ENCODE measurements at regions not wholly inside any gene's neighbourhood (a gene's known extent, or its start where the extent isn't known, plus 50 kb on each side); places are given as distances from the start of the nearest gene placed in this dataset.

DNA sequence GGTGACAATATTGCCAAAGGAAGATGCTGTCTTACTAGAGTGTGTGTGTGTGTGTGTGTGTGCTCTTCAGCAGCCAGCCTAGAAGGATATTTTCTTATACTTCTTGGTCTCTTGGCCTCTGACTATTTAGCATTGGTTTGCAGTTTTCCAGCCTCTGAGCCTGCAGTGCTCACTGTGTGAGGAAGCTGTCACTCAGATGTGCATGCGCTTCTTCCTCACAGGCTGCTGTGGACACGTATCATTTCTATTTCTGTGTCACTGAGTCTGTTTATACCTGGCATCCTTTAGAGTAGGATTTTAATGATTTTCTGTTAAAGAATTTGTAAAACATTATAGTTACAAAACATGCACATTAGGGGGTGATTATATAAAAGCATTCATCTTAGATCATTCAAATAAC, 83.3 kb downstream of the ALDH8A1 start:
- in situ Hi-C loops (cut with MboI; ENCODE audit: low sequenced_read_pairs), result no loop called here

DNA sequence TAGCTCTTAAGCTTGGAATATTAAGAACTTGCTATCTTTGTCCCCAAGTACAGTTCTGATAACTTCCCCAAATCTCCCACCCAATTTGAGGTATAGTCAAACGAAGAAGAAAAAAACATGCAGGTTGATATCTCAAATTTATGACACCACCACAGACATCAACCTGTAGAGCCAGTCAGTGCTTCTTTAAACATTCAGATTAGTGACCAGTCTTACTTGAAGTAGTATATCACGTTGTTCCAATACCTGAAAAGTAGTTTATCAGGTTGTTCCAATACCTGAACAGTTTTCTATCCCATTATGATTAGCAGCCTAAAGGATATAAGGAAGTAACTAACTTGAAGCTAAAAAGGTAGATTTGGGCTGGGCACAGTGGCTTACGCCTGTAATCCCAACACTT, 85.3 kb downstream of the ALDH8A1 start:
- in situ Hi-C loops (cut with MboI; ENCODE audit: low sequenced_read_pairs), result no loop called here

- in situ Hi-C loops (cut with MboI; ENCODE audit: low sequenced_read_pairs), result no loop called here
Observed at GRCh38 chr6:134863763-134864510, 86.0 kb downstream of the ALDH8A1 start.

- in situ Hi-C loops (cut with MboI; ENCODE audit: low sequenced_read_pairs), result no loop called here
Observed at GRCh38 chr6:134854366-134854765, 95.5 kb downstream of the ALDH8A1 start.

- in situ Hi-C loops (cut with MboI; ENCODE audit: low sequenced_read_pairs), result no loop called here
Observed at GRCh38 chr6:134853111-134854055, 96.5 kb downstream of the ALDH8A1 start.

- in situ Hi-C loops (cut with MboI; ENCODE audit: low sequenced_read_pairs), result no loop called here
Observed at GRCh38 chr6:134851548-134851947, 98.4 kb downstream of the ALDH8A1 start.

GRCh38 chr6:134850721-134851305, 99.1 kb downstream of the ALDH8A1 start:
- in situ Hi-C loops (cut with MboI; ENCODE audit: low sequenced_read_pairs), result no loop called here

DNA sequence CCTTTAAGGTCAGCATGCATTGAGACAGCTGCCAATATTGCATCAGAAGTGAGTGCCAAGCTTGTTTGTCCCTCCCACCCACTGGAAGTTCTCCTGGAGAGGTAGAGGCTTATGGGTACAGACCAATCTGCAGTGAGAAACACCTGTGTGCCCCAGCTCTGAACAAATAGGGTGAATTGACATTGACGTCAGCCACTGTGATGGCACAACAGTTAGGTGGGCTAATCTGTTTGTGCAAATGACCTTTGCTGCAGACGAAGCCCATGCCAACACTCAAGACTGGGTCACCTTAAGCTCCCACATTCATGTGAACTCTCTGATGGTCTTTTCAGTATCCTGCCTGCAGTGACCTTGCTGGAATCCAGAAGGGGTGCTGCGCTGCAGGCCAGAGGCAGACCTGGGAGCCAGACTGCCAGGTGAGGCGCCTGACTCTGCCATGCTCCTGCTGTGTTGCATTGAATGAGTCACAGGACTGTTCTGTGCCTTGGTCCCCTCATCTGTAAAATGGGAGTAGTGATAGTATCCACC, 99.9 kb downstream of the ALDH8A1 start:
- in situ Hi-C loops (cut with MboI; ENCODE audit: low sequenced_read_pairs), result no loop called here

DNA sequence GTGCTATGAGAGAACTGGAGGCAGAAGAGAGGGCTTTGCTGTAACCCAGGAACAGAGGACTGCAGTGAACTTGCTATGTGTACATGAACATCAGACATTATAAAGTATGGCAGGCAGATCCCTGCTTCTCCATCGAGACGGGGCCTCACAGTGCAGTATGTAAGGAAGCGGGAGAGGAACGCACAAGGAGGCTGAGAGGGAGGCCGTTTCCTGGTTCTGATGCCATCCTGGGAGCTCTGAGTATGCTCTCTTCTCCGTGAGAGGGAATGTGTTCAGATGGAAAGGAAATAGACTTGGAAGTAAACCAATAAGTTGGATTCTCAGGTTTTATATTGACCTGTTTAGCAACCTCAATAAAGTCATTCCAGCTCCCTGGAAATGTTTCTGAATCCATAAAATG, 101.8 kb downstream of the ALDH8A1 start:
- in situ Hi-C loops (cut with MboI; ENCODE audit: low sequenced_read_pairs), result no loop called here

DNA sequence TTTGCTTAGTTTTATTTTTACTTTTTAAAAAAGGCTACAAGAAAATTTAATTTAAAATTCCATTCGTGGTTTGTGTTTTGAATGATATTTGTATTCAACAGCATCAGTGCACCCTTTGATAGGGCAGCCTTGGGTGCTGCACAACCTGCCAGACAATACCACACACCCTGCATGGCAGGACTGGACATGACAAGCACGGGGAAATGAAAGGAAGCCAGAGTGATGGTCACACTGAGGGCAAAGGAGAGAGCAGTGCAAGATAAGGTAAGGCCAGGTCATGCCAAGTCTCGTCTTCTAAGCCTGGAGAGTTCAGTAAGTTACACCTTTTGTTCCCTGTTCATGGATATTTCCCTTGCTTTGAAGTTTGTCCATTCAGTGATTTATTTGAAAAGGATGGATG, 103.0 kb downstream of the ALDH8A1 start:
- in situ Hi-C loops (cut with MboI; ENCODE audit: low sequenced_read_pairs), result no loop called here

- in situ Hi-C loops (cut with MboI; ENCODE audit: low sequenced_read_pairs), result no loop called here
Observed at GRCh38 chr6:134846031-134846430, 103.9 kb downstream of the ALDH8A1 start.

DNA sequence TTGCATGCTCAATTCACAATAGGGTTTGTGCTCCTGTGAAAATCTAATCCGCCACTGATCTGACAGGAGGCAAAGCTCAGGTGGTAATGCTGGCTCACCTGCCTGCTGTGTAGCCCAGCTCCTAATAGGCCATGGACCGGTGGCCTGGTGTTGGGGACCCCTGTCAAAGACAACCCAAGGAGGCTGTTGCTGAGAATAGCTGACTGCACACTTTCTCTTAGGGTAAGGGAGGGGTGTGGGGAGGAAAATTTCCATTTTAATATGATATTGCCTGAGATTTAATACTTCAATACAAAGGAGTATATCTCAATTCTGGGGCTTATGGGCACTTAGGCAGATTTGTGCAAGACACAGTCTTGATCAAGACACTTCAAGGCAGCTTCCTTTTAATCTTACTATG, 105.8 kb downstream of the ALDH8A1 start:
- in situ Hi-C loops (cut with MboI; ENCODE audit: low sequenced_read_pairs), result no loop called here

DNA sequence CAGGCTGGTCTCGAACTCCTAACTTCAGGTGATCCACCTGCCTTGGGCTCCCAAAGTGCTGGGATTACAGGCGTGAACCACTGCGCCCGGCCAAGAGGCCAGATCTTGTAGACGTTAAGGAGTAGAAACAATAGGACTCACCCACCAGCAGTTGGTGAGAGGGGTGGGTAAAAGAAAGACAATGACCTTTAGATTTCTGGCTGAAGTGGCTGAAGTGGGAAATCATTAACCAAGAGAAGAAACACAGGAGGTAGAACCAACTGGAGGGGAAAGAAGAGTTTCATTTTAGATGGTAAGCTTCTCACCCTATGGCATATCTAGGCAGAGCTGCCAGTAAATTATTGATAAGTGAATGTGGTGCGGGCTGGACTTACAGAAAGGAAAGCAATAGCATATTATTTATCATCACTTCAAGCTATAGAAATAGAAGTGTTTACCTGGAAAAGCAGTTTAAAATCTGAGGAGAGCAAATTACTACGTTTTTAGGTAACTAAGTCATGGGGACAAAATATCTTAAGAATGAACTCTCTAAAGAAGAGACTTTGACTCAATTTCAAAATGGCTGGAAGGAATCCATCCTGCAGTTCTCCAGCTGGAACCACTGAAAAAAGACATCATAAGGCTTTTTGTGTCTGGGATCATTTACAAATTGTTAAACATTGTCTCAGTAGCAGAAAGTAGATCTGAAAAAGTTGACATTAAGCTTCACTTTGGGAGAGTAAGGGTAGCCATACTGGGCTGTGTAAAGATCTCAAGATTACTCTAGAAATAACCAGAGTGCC, 109.6 kb downstream of the ALDH8A1 start:
- in situ Hi-C loops (cut with MboI; ENCODE audit: low sequenced_read_pairs), result no loop called here

DNA sequence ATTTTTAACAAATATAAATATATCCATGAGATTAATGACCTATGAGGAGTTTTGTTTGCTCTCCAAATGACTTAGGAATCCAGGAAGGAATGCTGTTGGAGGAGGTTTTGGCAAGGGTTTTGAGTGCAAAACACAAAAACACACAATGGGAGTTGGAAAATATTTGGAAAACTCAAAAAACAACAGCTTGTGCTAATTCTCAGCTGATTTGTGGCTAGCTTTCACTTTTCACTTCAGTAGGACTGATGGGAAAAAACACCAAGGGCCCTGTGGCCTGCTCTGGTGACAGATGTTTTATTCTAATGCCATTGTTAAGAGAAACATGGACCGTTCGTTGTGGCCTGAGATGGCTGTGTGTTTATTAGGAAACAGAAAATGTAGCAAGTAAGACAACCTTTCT, 113.9 kb downstream of the ALDH8A1 start:
- in situ Hi-C loops (cut with MboI; ENCODE audit: low sequenced_read_pairs), result no loop called here

GRCh38 chr6:134830940-134831339, 119.0 kb downstream of the ALDH8A1 start:
- in situ Hi-C loops (cut with MboI; ENCODE audit: low sequenced_read_pairs), result no loop called here

DNA sequence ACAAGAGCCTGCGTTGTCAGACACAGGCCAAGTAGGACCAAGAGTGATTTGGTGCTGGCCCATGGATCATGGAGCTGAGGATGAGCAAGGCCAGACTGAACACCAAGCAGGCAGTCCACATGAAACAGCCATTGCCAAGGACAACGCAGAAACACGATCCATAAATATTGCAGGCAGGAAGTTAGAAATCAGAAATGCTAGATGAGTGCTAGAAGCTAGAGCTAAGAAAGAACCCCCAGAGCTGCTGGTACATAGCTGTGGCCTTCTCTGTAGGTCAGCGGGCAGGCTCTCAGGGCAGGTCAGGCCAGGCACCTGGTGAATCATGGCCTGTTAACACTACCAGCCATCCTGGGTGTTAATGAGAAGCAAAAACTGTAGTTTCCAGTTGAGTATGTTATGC, 119.7 kb downstream of the ALDH8A1 start:
- in situ Hi-C loops (cut with MboI; ENCODE audit: low sequenced_read_pairs), result no loop called here

DNA sequence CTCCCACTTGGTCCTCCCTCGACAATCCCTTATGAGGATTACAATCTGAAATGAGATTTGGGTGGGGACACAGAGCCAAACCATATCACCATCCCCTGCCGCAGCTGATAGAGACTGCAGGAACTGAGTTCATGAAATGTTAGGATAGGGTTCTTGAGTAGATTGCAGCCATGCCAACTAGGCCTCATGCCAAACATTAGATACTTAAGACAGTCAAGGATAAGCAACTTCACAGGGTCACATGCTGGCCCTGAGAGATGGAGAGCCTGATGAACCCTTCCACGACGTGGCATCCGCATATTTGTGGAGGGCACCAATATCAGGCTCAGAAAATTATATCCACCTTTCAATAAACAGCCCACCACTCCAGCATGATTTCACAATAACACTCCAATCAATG, 121.3 kb downstream of the ALDH8A1 start:
- in situ Hi-C loops (cut with MboI; ENCODE audit: low sequenced_read_pairs), result no loop called here

- in situ Hi-C loops (cut with MboI; ENCODE audit: low sequenced_read_pairs), result no loop called here
Observed at GRCh38 chr6:134826889-134827737, 122.8 kb downstream of the ALDH8A1 start.

GRCh38 chr6:134823710-134824034, 126.2 kb downstream of the ALDH8A1 start:
- in situ Hi-C loops (cut with MboI; ENCODE audit: low sequenced_read_pairs), result loop anchor here (5.0 kb wide), 1 partner anchor 651 kb away; no protein-coding TSS in a partner anchor

Measured in HL-60/S4 (cell line).